Epithelial cell of prostate (primary cell): ENCODE measurements at regions not wholly inside any gene's neighbourhood (a gene's known extent, or its start where the extent isn't known, plus 50 kb on each side); places are given as distances from the start of the nearest gene placed in this dataset.
A peak's percentile ranks its signal among the peaks of the same experiment; 100 is the strongest.

Source experiments
- DNase-seq: peaks from one replicate; pipeline ENCODE4 v3.0.0-alpha.2; 2011; ENCODE audit warnings: low read depth, low spot score
- H3K27ac ChIP-seq: fragments of 450-650 bp; 2 replicates; pipeline ENCODE4 v1.5.1; 2017; ENCODE audit warnings: mild to moderate bottlenecking

- no peak overlapping the region for H3K27ac ChIP-seq
- DNase-seq = no peak
Measured at GRCh38 chr2:221109552-221109951, 462.6 kb downstream of the EPHA4 start.

GRCh38 chr2:221111739-221112138 lies 460.4 kb downstream of the EPHA4 start:
- no peak overlapping the region for H3K27ac ChIP-seq
- no peak for DNase-seq

GRCh38 chr2:221112744-221113143 lies 459.4 kb downstream of the EPHA4 start:
- DNase-seq = no peak
- no peak overlapping the region for H3K27ac ChIP-seq

GRCh38 chr2:221115944-221116343 lies 456.2 kb downstream of the EPHA4 start:
- H3K27ac ChIP-seq = no peak overlapping the region

GRCh38 chr2:221120643-221121042 lies 451.5 kb downstream of the EPHA4 start:
- no peak overlapping the region for H3K27ac ChIP-seq

More at GRCh38 chr2:221115944-221116343, 456.2 kb downstream of the EPHA4 start:
- no peak for DNase-seq

GRCh38 chr2:221123396-221123795 lies 448.7 kb downstream of the EPHA4 start:
- DNase-seq = no peak
- H3K27ac ChIP-seq = no peak overlapping the region

More at GRCh38 chr2:221120643-221121042, 451.5 kb downstream of the EPHA4 start:
- no peak for DNase-seq

- no peak overlapping the region for H3K27ac ChIP-seq
- peak; percentile 79 for DNase-seq
Measured at GRCh38 chr2:221124532-221125240, 447.4 kb downstream of the EPHA4 start.

GRCh38 chr2:221125691-221126090 lies 446.4 kb downstream of the EPHA4 start:
- peak; percentile 53 for DNase-seq
- no peak overlapping the region for H3K27ac ChIP-seq

- no peak overlapping the region for H3K27ac ChIP-seq
- DNase-seq = no peak
Measured at GRCh38 chr2:221129657-221130056, 442.4 kb downstream of the EPHA4 start.

GRCh38 chr2:221130431-221130830 lies 441.7 kb downstream of the EPHA4 start:
- DNase-seq = no peak
- no peak overlapping the region for H3K27ac ChIP-seq

- no peak for DNase-seq
Measured at GRCh38 chr2:221133941-221134340, 438.2 kb downstream of the EPHA4 start.

GRCh38 chr2:221134718-221135117 lies 437.4 kb downstream of the EPHA4 start:
- H3K27ac ChIP-seq = no peak overlapping the region
- DNase-seq = no peak

More at GRCh38 chr2:221133941-221134340, 438.2 kb downstream of the EPHA4 start:
- H3K27ac ChIP-seq = no peak overlapping the region

GRCh38 chr2:221135699-221136098 lies 436.4 kb downstream of the EPHA4 start:
- no peak for DNase-seq
- no peak overlapping the region for H3K27ac ChIP-seq

- DNase-seq = no peak
- H3K27ac ChIP-seq = no peak overlapping the region
Measured at GRCh38 chr2:221137385-221137784, 434.7 kb downstream of the EPHA4 start.

- DNase-seq = no peak
Measured at GRCh38 chr2:221142341-221142740, 429.8 kb downstream of the EPHA4 start.

GRCh38 chr2:221143231-221143630 lies 428.9 kb downstream of the EPHA4 start:
- DNase-seq = no peak
- no peak overlapping the region for H3K27ac ChIP-seq

More at GRCh38 chr2:221142341-221142740, 429.8 kb downstream of the EPHA4 start:
- H3K27ac ChIP-seq = no peak overlapping the region

- DNase-seq = no peak
- H3K27ac ChIP-seq = no peak overlapping the region
Measured at GRCh38 chr2:221144909-221145308, 427.2 kb downstream of the EPHA4 start.

GRCh38 chr2:221145396-221145795 lies 426.7 kb downstream of the EPHA4 start:
- no peak for DNase-seq
- H3K27ac ChIP-seq = no peak overlapping the region

GRCh38 chr2:221153226-221153625 lies 418.9 kb downstream of the EPHA4 start:
- DNase-seq = no peak
- H3K27ac ChIP-seq = no peak overlapping the region

- H3K27ac ChIP-seq = no peak overlapping the region
Measured at GRCh38 chr2:221154176-221154575, 417.9 kb downstream of the EPHA4 start.

GRCh38 chr2:221156062-221156734 lies 415.9 kb downstream of the EPHA4 start:
- no peak for DNase-seq
- no peak overlapping the region for H3K27ac ChIP-seq

More at GRCh38 chr2:221154176-221154575, 417.9 kb downstream of the EPHA4 start:
- DNase-seq = no peak

GRCh38 chr2:221161186-221161585 lies 410.9 kb downstream of the EPHA4 start:
- DNase-seq = no peak
- H3K27ac ChIP-seq = no peak overlapping the region
